BJ (cell line): ENCODE measurements at regions not wholly inside any gene's neighbourhood (a gene's known extent, or its start where the extent isn't known, plus 50 kb on each side); places are given as distances from the start of the nearest gene placed in this dataset.

Source experiments
- CTCF ChIA-PET: fragments of 350-600 bp; formaldehyde crosslinking; extraction: SDS; loops from one replicate; lab custom pipeline; 2021; ENCODE audit warnings: antibody characterized with exemption, inconsistent platforms; lab: Yijun Ruan, JAX
- POLR2A ChIA-PET: fragments of 300-600 bp; sonication (Branson Sonifier 250); formaldehyde crosslinking; extraction: SDS; loops from one replicate; lab custom pipeline; 2021; ENCODE audit warnings: antibody characterized with exemption; lab: Charles Lee
- DNase-seq: peaks from one replicate; pipeline ENCODE4 v3.0.0-alpha.2; 2011; ENCODE audit warnings: low read depth
- H3K27me3 ChIP-seq: 2 replicates; pipeline ENCODE4 v1.6.0; 2011; ENCODE audit warnings: low read length; ENCODE audit not compliant: control insufficient read depth, insufficient read depth
- H3K36me3 ChIP-seq: 2 replicates; pipeline ENCODE4 v1.5.1; 2011; ENCODE audit warnings: low read length; ENCODE audit not compliant: control insufficient read depth, insufficient read depth
- H3K4me3 ChIP-seq: 2 replicates; pipeline ENCODE4 v1.5.1; 2011; ENCODE audit warnings: low read depth, mild to moderate bottlenecking, control low read depth, low read length
- CTCF ChIP-seq: IDR thresholded peaks from 2 replicates; pipeline ENCODE4 v1.5.1; 2011; ENCODE audit warnings: low read depth, mild to moderate bottlenecking, control low read depth, inconsistent platforms, low read length, moderate library complexity; ENCODE audit not compliant: insufficient read depth

- peaks cover 5% of the 10 kb centered on the region; the same call in 1 of the 2 replicates for H3K27me3 ChIP-seq
- H3K36me3 ChIP-seq, result no peaks in the 10 kb centered on the region
- ChIA-PET CTCF (interaction anchor here (2.7 kb wide), 1 partner anchor 1034 kb away, joined by 9 read pairs; no protein-coding TSS in a partner anchor), POLR2A (no interaction called here)
- no peak overlapping the region for H3K4me3 ChIP-seq
- no peak for TF ChIP-seq CTCF
- no peak for DNase-seq
These were observed 311.0 kb downstream of the AGTPBP1 start for GRCh38 chr9:85430659-85431338.

GRCh38 chr9:85428230-85428629 is 313.5 kb downstream of the AGTPBP1 start:
- CTCF ChIA-PET, result interaction anchor here (1.6 kb wide), 1 partner anchor 23 kb away, joined by 3 read pairs; no protein-coding TSS in a partner anchor
- H3K4me3 ChIP-seq, result no peak overlapping the region
- POLR2A ChIA-PET, result no interaction called here
- DNase-seq, result no peak
- no peak for TF ChIP-seq CTCF
- H3K36me3 ChIP-seq, result no peaks in the 10 kb centered on the region
- peaks cover 5% of the 10 kb centered on the region; the same call in 1 of the 2 replicates for H3K27me3 ChIP-seq

GRCh38 chr9:85427772-85428171 is 314.0 kb downstream of the AGTPBP1 start:
- POLR2A ChIA-PET, result no interaction called here
- Histone ChIP-seq H3K4me3 (no peak overlapping the region), H3K27me3 (peaks cover 5% of the 10 kb centered on the region; the same call in 1 of the 2 replicates), H3K36me3 (no peaks in the 10 kb centered on the region)
- no peak for TF ChIP-seq CTCF
- no peak for DNase-seq
- CTCF ChIA-PET, result interaction anchor here (1.6 kb wide), 1 partner anchor 24 kb away, joined by 3 read pairs; no protein-coding TSS in a partner anchor

GRCh38 chr9:85425153-85425611 is 316.6 kb downstream of the AGTPBP1 start:
- CTCF ChIA-PET, result interaction anchor here (0.6 to 1.8 kb wide), 19 partner anchors 9 to 1802 kb away, joined by 3 to 7 read pairs (median 3); partner anchors contain the start of gene IDNK
- peak; percentile 69 for TF ChIP-seq CTCF
- POLR2A ChIA-PET, result no interaction called here
- peaks cover 5% of the 10 kb centered on the region; the same call in 1 of the 2 replicates for H3K27me3 ChIP-seq
- no peak overlapping the region for H3K4me3 ChIP-seq
- no peak for DNase-seq
- no peaks in the 10 kb centered on the region for H3K36me3 ChIP-seq

- DNase-seq, result no peak
- ChIA-PET CTCF (no interaction called here), POLR2A (no interaction called here)
- no peak for TF ChIP-seq CTCF
- Histone ChIP-seq H3K36me3 (no peaks in the 10 kb centered on the region), H3K4me3 (no peak overlapping the region), H3K27me3 (no peaks in the 10 kb centered on the region)
These were observed 318.3 kb downstream of the AGTPBP1 start for GRCh38 chr9:85423422-85423821.
